DND-41 (cell line): ENCODE measurements at regions not wholly inside any gene's neighbourhood (a gene's known extent, or its start where the extent isn't known, plus 50 kb on each side); places are given as distances from the start of the nearest gene placed in this dataset.

Experiments
- ATAC-seq: fragments of 200-7000 bp; cut with Tn5 transposase; 3 replicates; pipeline ENCODE4 v1.9.1; 2021; ENCODE audit warnings: low read depth; ENCODE audit not compliant: insufficient read depth
- DNase-seq: peaks from one replicate; pipeline ENCODE4 v3.0.0-alpha.2; 2020
- H2AFZ ChIP-seq: 2 replicates; pipeline ENCODE4 v1.6.0; 2012; ENCODE audit warnings: low read depth, low read length
- H3K27ac ChIP-seq: 2 replicates; pipeline ENCODE4 v1.5.1; 2012; ENCODE audit warnings: low read length, inconsistent platforms
- H3K27me3 ChIP-seq: fragments of 200-600 bp; sonication (generic); 2 replicates; pipeline ENCODE4 v1.6.0; 2012; ENCODE audit warnings: low read length, mild to moderate bottlenecking, inconsistent platforms; ENCODE audit not compliant: insufficient read depth, poor library complexity
- H3K36me3 ChIP-seq: 2 replicates; pipeline ENCODE4 v1.5.1; 2012; ENCODE audit warnings: low read length, inconsistent platforms; ENCODE audit not compliant: insufficient read depth
- H3K4me1 ChIP-seq: 2 replicates; pipeline ENCODE4 v1.5.1; 2012; ENCODE audit warnings: mild to moderate bottlenecking, low read length; ENCODE audit not compliant: insufficient read depth
- H3K4me2 ChIP-seq: 2 replicates; pipeline ENCODE4 v1.6.0; 2012; ENCODE audit warnings: mild to moderate bottlenecking, moderate library complexity, low read length, inconsistent platforms; ENCODE audit not compliant: insufficient read depth
- H3K4me3 ChIP-seq, 2 experiments: fragments of 200-600 bp in 1 of 2; shearing (Covaris generic) in 1 of 2; 2 replicates each; pipeline ENCODE4 v1.5.1; 2012 to 2016; ENCODE audit warnings: inconsistent platforms in 2 of 2, low read length in 2 of 2, mild to moderate bottlenecking in 2 of 2, low read depth in 1 of 2, moderate library complexity in 1 of 2
- H3K79me2 ChIP-seq: 2 replicates; pipeline ENCODE4 v1.6.0; 2012; ENCODE audit warnings: low read length, inconsistent platforms; ENCODE audit not compliant: insufficient read depth
- H3K9ac ChIP-seq: 2 replicates; pipeline ENCODE4 v1.6.0; 2012; ENCODE audit warnings: low read depth, mild to moderate bottlenecking, inconsistent platforms, low read length, moderate library complexity
- H3K9me3 ChIP-seq: 2 replicates; pipeline ENCODE4 v1.5.1; 2012; ENCODE audit warnings: low read length, moderate library complexity, mild to moderate bottlenecking, inconsistent platforms; ENCODE audit not compliant: insufficient read depth, severe bottlenecking
- H4K20me1 ChIP-seq: 2 replicates; pipeline ENCODE4 v1.6.0; 2012; ENCODE audit warnings: low read length; ENCODE audit not compliant: insufficient read depth
- EZH2 ChIP-seq: IDR thresholded peaks from 3 replicates; pipeline ENCODE4 v1.6.1; 2012; ENCODE audit warnings: borderline replicate concordance, low read depth, mild to moderate bottlenecking, moderate library complexity, low read length, inconsistent platforms; ENCODE audit not compliant: severe bottlenecking
- TF ChIP-seq, protein P1 (sequence below): IDR thresholded peaks from 2 replicates; pipeline ENCODE4 v1.5.1; 2012; ENCODE audit warnings: borderline replicate concordance, low read length, moderate library complexity, mild to moderate bottlenecking; ENCODE audit not compliant: poor library complexity, severe bottlenecking; ENCODE audit errors: extremely low read depth

DNA sequence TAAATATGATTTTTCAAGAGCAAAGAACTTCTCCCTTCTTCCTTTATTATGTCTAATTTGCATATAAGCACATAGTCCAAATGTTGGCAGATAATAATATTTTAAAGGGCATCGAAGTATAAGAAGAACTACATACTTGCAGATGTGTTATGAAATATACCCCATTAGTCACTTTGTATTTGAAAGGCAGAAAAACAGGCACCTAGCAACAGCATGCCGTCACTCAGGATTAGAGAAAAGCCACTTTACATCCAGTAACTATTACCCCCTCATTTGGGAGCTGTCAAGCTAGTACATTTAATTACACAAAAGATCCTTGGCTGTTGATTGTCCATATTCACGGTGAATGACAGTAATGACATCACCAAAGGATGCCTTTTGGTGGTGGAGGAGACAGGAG, 99.3 kb upstream of the ARMC2 start:
- no peak overlapping the region for H3K4me3 ChIP-seq
- no peak overlapping the region for H3K9ac ChIP-seq
- no peaks in the 10 kb centered on the region for H4K20me1 ChIP-seq
- TF ChIP-seq, protein P1, sequence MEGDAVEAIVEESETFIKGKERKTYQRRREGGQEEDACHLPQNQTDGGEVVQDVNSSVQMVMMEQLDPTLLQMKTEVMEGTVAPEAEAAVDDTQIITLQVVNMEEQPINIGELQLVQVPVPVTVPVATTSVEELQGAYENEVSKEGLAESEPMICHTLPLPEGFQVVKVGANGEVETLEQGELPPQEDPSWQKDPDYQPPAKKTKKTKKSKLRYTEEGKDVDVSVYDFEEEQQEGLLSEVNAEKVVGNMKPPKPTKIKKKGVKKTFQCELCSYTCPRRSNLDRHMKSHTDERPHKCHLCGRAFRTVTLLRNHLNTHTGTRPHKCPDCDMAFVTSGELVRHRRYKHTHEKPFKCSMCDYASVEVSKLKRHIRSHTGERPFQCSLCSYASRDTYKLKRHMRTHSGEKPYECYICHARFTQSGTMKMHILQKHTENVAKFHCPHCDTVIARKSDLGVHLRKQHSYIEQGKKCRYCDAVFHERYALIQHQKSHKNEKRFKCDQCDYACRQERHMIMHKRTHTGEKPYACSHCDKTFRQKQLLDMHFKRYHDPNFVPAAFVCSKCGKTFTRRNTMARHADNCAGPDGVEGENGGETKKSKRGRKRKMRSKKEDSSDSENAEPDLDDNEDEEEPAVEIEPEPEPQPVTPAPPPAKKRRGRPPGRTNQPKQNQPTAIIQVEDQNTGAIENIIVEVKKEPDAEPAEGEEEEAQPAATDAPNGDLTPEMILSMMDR = no peak
- no peak for TF ChIP-seq EZH2
- no peak overlapping the region for H3K27ac ChIP-seq
- no peaks in the 10 kb centered on the region for H3K9me3 ChIP-seq
- H3K27me3 ChIP-seq = peaks cover 2% of the 10 kb centered on the region
- H3K36me3 ChIP-seq = no peaks in the 10 kb centered on the region
- H3K79me2 ChIP-seq = no peaks in the 10 kb centered on the region
- no peak overlapping the region for H3K4me2 ChIP-seq
- H2AFZ ChIP-seq = no peak overlapping the region
- no peak for DNase-seq
- no peaks in the 10 kb centered on the region for H3K4me1 ChIP-seq
- no peak for ATAC-seq

DNA sequence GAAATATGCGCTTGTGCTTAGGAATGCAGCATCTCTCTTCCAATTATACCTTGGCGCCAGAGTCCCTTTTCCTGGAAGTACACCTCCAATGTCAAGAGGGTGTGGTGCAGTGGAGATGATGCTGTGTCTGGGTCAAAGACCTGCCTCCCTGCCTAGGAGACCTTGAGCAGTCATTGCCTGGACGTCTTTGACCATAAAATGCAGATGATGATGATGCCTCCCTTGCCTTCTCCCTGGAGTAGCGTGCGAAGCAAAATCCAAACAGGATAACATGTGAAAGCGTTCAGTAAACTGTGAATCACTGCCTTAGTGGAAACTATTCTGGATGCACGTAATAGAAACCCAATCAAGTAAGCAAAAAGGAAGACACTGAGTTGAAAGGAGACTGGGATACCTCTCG, 97.4 kb upstream of the ARMC2 start:
- H3K27me3 ChIP-seq = no peaks in the 10 kb centered on the region
- ATAC-seq (no peak), DNase-seq (no peak)
- no peak overlapping the region for H3K9ac ChIP-seq
- no peaks in the 10 kb centered on the region for H3K9me3 ChIP-seq
- H3K4me3 ChIP-seq = no peak overlapping the region
- no peaks in the 10 kb centered on the region for H4K20me1 ChIP-seq
- H3K79me2 ChIP-seq = no peaks in the 10 kb centered on the region
- H3K27ac ChIP-seq = no peak overlapping the region
- no peaks in the 10 kb centered on the region for H3K4me1 ChIP-seq
- H2AFZ ChIP-seq = no peak overlapping the region
- TF ChIP-seq EZH2 = no peak
- TF ChIP-seq, protein P1 = no peak
- H3K36me3 ChIP-seq = no peaks in the 10 kb centered on the region
- H3K4me2 ChIP-seq = no peak overlapping the region

DNA sequence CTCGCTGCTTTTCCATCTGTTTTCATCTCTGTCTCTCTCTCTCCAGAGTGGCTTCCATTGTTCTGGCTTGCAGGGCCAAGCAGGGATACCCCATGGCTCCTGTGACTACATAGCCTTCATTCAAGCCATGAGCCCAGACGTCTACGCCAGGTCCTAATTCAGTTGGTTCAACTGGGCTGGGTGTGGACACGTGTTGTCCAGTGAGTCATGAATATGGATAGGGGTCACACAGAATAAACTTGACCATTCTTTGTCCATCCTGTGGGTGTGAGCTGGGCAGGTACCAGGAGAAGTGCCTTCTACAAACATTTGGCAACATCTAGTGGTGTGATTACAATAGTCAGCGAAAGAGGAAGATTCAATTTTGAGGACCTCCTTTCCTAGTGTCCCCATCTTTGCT, 96.9 kb upstream of the ARMC2 start:
- no peaks in the 10 kb centered on the region for H3K79me2 ChIP-seq
- no peaks in the 10 kb centered on the region for H3K9me3 ChIP-seq
- ATAC-seq (no peak), DNase-seq (no peak)
- H3K36me3 ChIP-seq = no peaks in the 10 kb centered on the region
- TF ChIP-seq, protein P1 = no peak
- no peak for TF ChIP-seq EZH2
- no peaks in the 10 kb centered on the region for H3K27me3 ChIP-seq
- H4K20me1 ChIP-seq = no peaks in the 10 kb centered on the region
- H3K9ac ChIP-seq = no peak overlapping the region
- no peak overlapping the region for H3K4me3 ChIP-seq
- H2AFZ ChIP-seq = no peak overlapping the region
- H3K4me1 ChIP-seq = no peaks in the 10 kb centered on the region
- H3K4me2 ChIP-seq = no peak overlapping the region
- no peak overlapping the region for H3K27ac ChIP-seq
